GM19324 (cell line): ENCODE measurements at regions not wholly inside any gene's neighbourhood (a gene's known extent, or its start where the extent isn't known, plus 50 kb on each side); places are given as distances from the start of the nearest gene placed in this dataset.
"Not testable (repeated sequence)": the region's sequence is repeated elsewhere in the genome, so short reads cannot be mapped to it uniquely, and the experiment has no call there.

Experiments used
- ATAC-seq: cut with Tn5 transposase; IDR thresholded peaks from one replicate; pipeline ENCODE4 v1.9.1; 2021; ENCODE audit warnings: mild to moderate bottlenecking, moderate library complexity; ENCODE audit not compliant: unreplicated experiment, low FRiP score

- ATAC-seq, result no peak
These were observed 401.2 kb downstream of the SH2D4B start for GRCh38 chr10:80938903-80939302.

GRCh38 chr10:80945264-80945880, 407.7 kb downstream of the SH2D4B start:
- ATAC-seq, result peak; percentile 68

GRCh38 chr10:80946073-80946472, 408.4 kb downstream of the SH2D4B start:
- ATAC-seq, result no peak

- no peak for ATAC-seq
These were observed 409.4 kb downstream of the SH2D4B start for GRCh38 chr10:80946957-80947726.

- ATAC-seq, result no peak
These were observed 412.1 kb downstream of the SH2D4B start for GRCh38 chr10:80949785-80950184.

GRCh38 chr10:80952436-80952835, 414.7 kb downstream of the SH2D4B start:
- no peak for ATAC-seq

GRCh38 chr10:80957161-80957560, 419.5 kb downstream of the SH2D4B start:
- ATAC-seq, result no peak

- ATAC-seq, result no peak
These were observed 426.5 kb downstream of the SH2D4B start for GRCh38 chr10:80964179-80964578.

- no peak for ATAC-seq
These were observed 427.4 kb downstream of the SH2D4B start for GRCh38 chr10:80964955-80965614.

- ATAC-seq, result no peak
These were observed 428.8 kb downstream of the SH2D4B start for GRCh38 chr10:80966326-80966986.

GRCh38 chr10:80967357-80967756, 429.7 kb downstream of the SH2D4B start:
- not testable (repeated sequence) for ATAC-seq

GRCh38 chr10:80968903-80969302, 431.2 kb downstream of the SH2D4B start:
- ATAC-seq, result no peak

- no peak for ATAC-seq
These were observed 433.8 kb downstream of the SH2D4B start for GRCh38 chr10:80971461-80971860.

GRCh38 chr10:80976658-80977057, 439.0 kb downstream of the SH2D4B start:
- ATAC-seq, result no peak

GRCh38 chr10:80985102-80985501, 447.4 kb downstream of the SH2D4B start:
- ATAC-seq, result no peak

- ATAC-seq, result no peak
These were observed 448.9 kb downstream of the SH2D4B start for GRCh38 chr10:80986596-80986995.

- no peak for ATAC-seq
These were observed 451.1 kb downstream of the SH2D4B start for GRCh38 chr10:80988755-80989154.

GRCh38 chr10:80996615-80997193, 459.0 kb downstream of the SH2D4B start:
- no peak for ATAC-seq

GRCh38 chr10:81000781-81001180, 463.1 kb downstream of the SH2D4B start:
- no peak for ATAC-seq

- ATAC-seq, result no peak
These were observed 464.7 kb downstream of the SH2D4B start for GRCh38 chr10:81002382-81002781.

GRCh38 chr10:81007872-81008271, 470.2 kb downstream of the SH2D4B start:
- ATAC-seq, result no peak
